Left ventricle myocardium inferior (tissue), 1 donor: ENCODE measurements at regions not wholly inside any gene's neighbourhood (a gene's known extent, or its start where the extent isn't known, plus 50 kb on each side); places are given as distances from the start of the nearest gene placed in this dataset.

ENCODE experiments used
- DNase-seq: peaks from one replicate; pipeline ENCODE4 v3.0.0-alpha.2; 2020
- H3K27ac ChIP-seq: fragments of 200-600 bp; replicated peaks from 2 replicates; pipeline ENCODE4 v1.8.0; 2021
- H3K27me3 ChIP-seq: fragments of 200-600 bp; 2 replicates; pipeline ENCODE4 v1.8.0; 2021; ENCODE audit warnings: low read depth
- H3K36me3 ChIP-seq: fragments of 200-600 bp; 2 replicates; pipeline ENCODE4 v1.8.0; 2021
- H3K4me1 ChIP-seq: fragments of 200-600 bp; 2 replicates; pipeline ENCODE4 v1.8.0; 2021
- H3K4me3 ChIP-seq: fragments of 200-600 bp; 2 replicates; pipeline ENCODE4 v1.8.0; 2021; ENCODE audit warnings: mild to moderate bottlenecking, moderate library complexity
- H3K9me3 ChIP-seq: fragments of 200-600 bp; replicated peaks from 2 replicates; pipeline ENCODE4 v1.8.0; 2021
- intact Hi-C: fragments of 100-400 bp; cut with micrococcal nuclease; formaldehyde crosslinking; loops from one replicate; pipeline ENCODE4 v1.11.0; 2022
- TF ChIP-seq, protein P1 (sequence below): fragments of 200-600 bp; IDR thresholded peaks from 2 replicates; pipeline ENCODE4 v1.8.0; 2021; ENCODE audit warnings: antibody characterized with exemption, mild to moderate bottlenecking, borderline replicate concordance
- donor health status: DM: no; HTN: yes; CAD: no; lungs with severe emphysema.

DNA sequence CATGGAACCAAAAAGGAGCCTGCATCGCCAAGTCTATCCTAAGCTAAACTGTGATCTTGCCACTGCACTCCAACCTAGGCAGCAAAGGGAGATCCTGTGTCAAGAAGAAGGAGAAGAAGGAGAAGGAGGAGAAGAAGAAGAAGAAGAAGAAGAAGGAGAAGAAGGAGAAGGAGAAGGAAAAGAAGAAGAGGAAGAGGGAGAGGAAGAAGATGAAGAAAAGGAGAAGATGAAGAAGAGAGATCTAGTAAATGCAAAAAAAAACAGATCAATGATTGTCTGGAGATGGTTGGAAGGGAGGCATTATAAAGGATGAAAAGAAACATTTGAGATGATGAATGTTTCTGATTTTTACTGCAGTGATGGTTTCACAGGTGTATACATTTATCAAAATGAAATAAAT is 1629.0 kb upstream of the PIK3C3 start:
- intact Hi-C loops = no loop called here
- Histone ChIP-seq H3K27me3 (no peaks in the 10 kb centered on the region), H3K36me3 (no peaks in the 10 kb centered on the region), H3K9me3 (peaks cover 22% of the 10 kb centered on the region), H3K27ac (no peak overlapping the region), H3K4me3 (no peak overlapping the region), H3K4me1 (no peaks in the 10 kb centered on the region)
- no peak for DNase-seq
- TF ChIP-seq, protein P1, sequence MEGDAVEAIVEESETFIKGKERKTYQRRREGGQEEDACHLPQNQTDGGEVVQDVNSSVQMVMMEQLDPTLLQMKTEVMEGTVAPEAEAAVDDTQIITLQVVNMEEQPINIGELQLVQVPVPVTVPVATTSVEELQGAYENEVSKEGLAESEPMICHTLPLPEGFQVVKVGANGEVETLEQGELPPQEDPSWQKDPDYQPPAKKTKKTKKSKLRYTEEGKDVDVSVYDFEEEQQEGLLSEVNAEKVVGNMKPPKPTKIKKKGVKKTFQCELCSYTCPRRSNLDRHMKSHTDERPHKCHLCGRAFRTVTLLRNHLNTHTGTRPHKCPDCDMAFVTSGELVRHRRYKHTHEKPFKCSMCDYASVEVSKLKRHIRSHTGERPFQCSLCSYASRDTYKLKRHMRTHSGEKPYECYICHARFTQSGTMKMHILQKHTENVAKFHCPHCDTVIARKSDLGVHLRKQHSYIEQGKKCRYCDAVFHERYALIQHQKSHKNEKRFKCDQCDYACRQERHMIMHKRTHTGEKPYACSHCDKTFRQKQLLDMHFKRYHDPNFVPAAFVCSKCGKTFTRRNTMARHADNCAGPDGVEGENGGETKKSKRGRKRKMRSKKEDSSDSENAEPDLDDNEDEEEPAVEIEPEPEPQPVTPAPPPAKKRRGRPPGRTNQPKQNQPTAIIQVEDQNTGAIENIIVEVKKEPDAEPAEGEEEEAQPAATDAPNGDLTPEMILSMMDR = no peak

DNA sequence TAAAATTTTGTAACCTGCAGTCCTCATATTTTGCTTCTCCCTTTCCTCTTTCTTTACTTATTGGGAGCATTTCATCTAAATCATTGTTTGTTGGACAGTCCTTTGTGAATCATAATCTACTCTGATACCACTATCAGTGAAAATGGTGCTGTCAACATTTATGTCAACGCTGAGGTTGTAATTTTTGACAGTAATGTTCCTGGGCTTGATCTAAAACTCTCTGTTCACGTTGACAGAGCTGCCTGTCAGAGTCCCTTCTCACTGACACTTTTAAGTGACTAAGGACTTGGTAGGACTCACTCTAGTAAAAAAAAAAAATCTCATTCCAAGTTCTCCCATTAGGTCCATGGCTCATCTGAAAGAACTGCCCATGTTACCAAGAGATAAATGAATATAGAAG is 1640.8 kb upstream of the PIK3C3 start:
- no peaks in the 10 kb centered on the region for H3K36me3 ChIP-seq
- intact Hi-C loops = no loop called here
- H3K4me1 ChIP-seq = no peaks in the 10 kb centered on the region
- no peak for DNase-seq
- no peak overlapping the region for H3K27ac ChIP-seq
- no peak overlapping the region for H3K4me3 ChIP-seq
- no peaks in the 10 kb centered on the region for H3K27me3 ChIP-seq
- TF ChIP-seq, protein P1 = no peak
- no peaks in the 10 kb centered on the region for H3K9me3 ChIP-seq

DNA sequence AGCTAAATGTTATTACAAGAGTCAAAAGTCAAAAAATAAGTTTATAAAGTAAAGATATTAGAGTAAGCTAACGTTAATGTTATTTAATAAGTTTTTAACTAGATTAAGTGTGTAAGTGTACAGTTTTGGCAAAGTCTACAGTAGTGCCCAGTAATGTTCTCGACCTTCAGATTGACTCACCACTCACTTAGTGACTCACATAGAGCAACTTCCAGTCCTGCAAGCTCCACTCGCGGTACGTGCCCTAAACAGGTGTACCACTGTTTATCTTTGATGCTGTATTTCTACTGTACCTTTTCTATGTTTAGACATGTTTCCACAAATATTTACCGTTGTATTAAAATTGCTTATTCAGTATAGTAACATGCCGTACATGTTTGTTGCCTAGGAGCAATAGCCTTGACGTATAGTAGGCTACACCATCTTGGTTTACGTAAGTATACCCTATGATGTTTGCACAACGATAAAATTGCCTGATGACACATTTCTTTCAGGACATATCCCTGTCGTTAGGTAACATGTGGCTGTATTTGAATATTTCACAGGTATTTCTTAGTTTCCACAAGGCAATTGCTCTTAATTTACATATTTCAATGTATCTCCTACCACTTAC is 1641.9 kb upstream of the PIK3C3 start:
- DNase-seq = no peak
- H3K27ac ChIP-seq = no peak overlapping the region
- intact Hi-C loops = no loop called here
- H3K4me3 ChIP-seq = no peak overlapping the region
- no peaks in the 10 kb centered on the region for H3K36me3 ChIP-seq
- TF ChIP-seq, protein P1 = no peak
- no peaks in the 10 kb centered on the region for H3K27me3 ChIP-seq
- H3K9me3 ChIP-seq = no peaks in the 10 kb centered on the region
- no peaks in the 10 kb centered on the region for H3K4me1 ChIP-seq

DNA sequence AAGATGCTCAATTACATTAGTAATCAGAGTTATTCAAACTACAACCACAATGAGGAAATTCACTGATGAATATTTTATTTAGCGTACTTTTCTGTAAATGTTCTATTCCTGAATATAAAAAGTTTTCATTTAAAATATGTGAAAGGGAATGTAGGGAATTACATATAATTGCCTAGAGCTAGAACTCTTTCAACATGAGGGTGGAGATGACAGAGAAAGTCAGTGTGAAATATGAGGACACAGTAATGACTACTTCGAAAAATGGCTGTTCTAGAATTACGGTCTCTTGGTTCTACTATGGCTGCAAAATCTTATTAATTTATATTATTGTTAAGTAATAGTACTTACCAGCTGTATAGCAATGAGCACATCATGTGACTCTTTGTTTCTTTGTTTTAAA is 1647.4 kb upstream of the PIK3C3 start:
- Histone ChIP-seq H3K27ac (no peak overlapping the region), H3K36me3 (no peaks in the 10 kb centered on the region), H3K27me3 (no peaks in the 10 kb centered on the region), H3K4me3 (no peak overlapping the region), H3K4me1 (no peaks in the 10 kb centered on the region), H3K9me3 (peaks cover 20% of the 10 kb centered on the region)
- intact Hi-C loops = no loop called here
- no peak for DNase-seq
- TF ChIP-seq, protein P1 = no peak

DNA sequence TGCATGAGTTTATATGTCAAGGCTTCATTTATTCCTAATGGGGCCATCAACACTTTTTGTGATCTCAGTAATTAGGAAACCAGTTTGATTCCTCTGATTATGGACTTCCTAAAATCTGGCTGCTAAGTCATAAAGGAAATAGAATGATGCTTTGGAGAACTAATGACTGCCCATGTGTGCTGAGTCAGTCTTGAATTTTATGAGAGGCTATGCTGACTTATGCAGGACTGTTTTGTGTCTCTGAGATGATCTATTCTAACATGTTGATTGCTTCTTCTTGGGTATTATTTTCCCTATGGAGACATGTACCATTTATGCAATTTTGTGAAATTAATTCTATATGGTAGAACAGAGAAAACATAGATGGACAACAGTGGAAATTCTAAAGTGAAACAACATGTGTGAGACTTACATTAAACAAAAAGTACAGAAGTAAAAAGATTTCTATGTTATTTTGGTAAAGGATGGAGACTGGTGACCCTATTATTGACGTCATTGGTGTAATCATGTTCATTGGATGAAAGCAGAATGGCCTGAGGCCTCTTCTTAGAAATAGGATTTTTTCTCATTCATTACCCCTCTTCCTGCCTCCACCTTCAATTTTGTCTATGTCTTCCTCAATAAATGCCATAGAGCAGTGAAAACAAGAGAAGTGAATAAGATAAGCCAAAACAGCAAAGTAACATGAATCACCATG is 1658.2 kb upstream of the PIK3C3 start:
- DNase-seq = no peak
- H3K4me3 ChIP-seq = no peak overlapping the region
- no peaks in the 10 kb centered on the region for H3K4me1 ChIP-seq
- peaks cover 12% of the 10 kb centered on the region for H3K9me3 ChIP-seq
- H3K27ac ChIP-seq = no peak overlapping the region
- H3K27me3 ChIP-seq = no peaks in the 10 kb centered on the region
- intact Hi-C loops = no loop called here
- TF ChIP-seq, protein P1 = no peak
- no peaks in the 10 kb centered on the region for H3K36me3 ChIP-seq
